ENCODE measurements at regions not wholly inside any gene's neighbourhood (a gene's known extent, or its start where the extent isn't known, plus 50 kb on each side); places are given as distances from the start of the nearest gene placed in this dataset.

DNA sequence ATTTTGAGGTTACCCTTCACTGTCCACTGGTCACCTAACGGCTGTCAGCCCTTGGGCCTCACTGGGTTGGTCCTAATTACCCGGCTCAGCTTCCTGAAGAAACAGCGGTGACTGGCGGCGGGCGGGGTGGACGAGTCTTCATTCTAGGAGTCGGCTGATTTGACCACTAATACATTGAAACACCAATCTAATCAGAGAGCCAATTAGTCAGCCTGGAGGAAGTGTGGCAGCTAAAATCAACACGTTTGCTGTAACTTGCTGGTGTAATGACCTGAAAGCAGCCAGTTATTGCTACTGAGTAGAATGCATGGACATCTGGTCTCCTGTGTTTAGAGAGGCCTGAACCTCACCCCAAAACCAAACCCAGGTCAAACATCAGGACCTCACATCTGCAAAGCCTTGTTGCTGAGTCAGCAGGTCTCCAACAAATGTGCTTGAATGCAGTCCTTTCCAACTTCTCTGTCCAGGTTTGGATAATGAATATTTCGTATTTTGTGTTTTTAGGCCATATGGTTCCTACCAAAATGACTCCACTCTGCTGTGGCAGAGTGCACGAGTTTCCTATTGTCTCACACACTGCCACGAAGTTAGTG lies 496.4 kb downstream of the BRD1 start:
- DNase-seq: no peak

- DNase-seq: no peak
These were observed 497.1 kb downstream of the BRD1 start for GRCh38 chr22:49330421-49331222.

DNA sequence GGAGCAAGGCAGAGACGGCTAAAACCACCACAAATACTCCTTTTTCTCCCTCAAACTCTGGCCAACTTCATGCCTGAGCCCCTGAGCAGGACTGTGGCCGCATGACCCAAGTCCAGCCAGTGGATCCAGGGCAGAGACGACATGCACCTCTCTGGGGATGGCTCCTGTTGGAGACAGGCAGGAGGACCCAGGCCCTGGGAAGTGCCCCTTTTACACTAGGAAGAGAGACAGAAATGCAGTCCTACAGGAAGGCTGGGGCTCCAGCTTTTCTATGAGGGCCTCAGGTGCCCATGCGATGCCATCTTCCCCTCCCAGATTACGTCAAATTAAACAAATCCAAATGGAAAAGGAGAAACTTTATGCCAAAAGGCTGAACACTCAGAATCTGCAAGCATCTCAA lies 498.0 kb downstream of the BRD1 start:
- DNase-seq: no peak

DNA sequence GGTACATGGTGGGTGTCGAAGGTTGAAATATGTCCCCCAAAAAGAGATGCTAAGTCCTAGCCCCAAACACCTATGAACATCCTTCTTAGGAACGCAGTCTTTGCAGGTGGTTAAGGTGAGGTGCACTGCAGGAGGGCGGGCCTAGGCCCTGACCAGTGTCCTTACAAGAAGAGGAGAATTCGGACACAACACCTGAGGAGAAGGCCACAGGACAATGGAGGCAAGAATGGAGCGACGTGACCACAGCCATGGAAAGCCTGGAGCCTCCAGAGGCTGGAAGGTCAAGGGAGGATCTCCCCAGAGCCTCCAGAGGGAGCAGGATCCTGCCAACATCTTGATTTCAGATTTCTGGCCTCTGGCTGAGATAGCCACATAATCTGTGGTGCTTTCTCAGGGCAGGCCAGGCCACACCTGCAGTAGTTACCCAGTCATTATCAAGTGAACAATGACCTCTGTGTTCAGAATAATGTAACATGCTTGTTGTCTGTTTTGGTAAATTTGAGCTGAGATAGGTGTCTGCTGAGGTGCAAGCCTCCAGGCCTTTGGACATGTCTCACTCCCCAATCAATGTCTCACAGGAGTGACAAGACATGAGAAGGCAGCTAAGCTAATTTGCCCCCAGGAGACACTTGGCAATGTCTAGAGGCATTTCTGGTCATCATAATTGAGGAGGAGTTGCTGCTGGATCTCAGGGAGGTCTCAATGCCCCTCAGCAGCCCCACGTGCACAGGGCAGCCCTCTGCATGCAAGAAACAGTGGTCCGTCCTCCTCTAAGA lies 498.9 kb downstream of the BRD1 start:
- no peak for DNase-seq

GRCh38 chr22:49328118-49328475 lies 499.6 kb downstream of the BRD1 start:
- no peak for DNase-seq

- DNase-seq: no peak
These were observed 500.1 kb downstream of the BRD1 start for GRCh38 chr22:49327411-49328117.

DNA sequence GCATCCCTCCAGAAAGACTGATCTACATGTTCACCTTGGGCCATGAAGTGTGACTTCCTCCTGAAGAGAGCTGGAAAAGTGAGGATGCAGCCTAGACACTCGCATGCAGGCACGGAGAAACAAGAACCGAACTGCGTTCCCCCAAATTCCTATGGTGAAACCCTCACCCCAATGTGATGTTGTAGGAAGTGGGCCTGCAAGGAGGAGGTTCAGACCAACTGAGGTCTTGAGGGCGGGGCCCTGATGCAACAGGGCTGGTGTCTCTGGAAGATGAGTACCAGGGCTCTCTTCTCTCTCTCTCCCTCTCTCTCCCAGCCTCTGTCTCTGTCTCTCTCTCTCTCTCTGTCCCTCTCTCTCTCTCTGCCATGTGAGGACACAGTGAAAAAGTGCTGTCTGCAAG lies 501.1 kb downstream of the BRD1 start:
- no peak for DNase-seq

DNA sequence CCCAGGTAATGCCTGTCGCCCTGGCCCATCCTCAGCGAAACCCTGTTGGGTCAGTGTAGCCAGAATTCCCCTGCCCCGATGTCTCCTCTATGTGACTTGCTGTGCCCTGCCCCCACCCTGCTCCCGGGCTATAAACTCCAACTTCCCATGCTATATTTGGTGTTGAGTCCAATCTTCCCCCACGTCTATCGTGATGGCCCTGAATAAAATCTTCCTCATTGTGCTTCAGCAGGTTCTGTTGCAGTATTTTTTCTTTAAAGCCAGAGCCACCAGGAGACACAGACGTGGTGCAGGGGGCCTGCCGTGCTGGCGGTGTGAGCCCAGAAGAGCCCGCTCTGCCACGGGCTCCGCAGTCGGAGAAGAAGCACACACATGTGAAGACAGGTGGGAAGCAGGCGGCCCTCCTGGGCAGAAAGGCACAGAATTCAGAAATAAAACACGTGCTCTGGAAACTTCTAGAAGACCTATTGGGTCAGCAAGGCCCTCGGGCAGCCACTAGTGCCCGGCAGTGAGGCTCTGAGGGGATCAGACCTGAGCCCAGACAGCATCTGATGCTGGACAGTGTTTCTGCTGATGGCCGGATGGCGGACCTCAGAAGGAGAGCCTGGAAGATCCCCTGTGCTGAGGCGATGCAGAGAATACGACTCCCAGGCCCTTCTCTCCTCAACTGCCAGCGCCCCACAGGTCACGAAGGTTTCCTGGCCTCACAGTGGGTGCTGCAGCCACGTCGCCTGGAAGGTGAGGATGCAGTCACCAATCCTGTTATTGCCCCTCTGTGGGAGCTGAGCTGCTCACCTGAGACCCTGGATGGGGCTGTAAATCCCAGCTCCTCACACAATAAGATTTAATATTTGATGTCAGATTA lies 501.9 kb downstream of the BRD1 start:
- no peak for DNase-seq

DNA sequence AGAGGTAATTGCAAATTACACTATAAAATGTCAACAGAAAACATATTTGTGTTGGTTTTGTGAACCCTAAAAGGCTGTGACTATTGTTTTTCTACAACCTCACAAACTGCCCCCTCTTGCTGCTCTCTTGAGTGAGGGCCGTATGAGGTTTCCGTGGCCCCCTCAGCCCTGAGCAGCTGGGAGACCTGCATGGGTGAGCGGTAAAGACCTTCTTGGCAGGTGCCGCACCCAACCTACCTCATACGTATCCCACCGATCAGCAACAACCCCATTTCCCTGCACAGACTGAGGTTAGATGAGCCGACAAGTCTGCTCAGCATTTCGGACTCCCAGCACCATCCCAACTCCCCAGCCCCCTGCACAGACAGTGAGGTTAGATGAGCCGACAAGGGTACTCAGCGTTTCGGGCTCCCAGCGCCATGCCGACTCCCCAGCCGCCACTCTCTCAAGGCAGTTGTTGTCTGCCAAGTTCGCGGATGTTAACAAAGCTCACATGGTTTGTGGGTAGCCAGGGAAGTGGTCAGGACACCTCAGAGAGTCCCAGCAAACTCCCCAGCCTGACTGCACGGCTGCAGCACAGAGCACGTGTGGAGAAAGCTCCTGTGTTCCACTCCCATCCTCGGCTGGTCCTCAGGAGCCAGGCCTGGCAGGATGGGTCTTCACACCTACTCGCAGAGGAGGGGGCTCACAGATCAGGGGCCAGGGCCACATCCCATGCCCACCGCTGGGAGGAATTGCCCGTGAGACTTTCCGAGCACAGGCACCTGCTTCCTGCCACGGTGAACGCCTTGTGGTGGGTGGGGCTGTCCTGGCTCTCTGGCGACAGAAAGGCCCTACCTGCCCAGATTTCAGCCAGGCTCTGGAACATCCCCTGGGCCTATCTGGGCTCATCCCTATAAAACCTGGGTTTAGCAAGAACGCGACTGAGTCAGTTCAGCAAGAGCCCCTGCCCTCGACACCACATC lies 502.9 kb downstream of the BRD1 start:
- DNase-seq: no peak

- no peak for DNase-seq
These were observed 503.8 kb downstream of the BRD1 start for GRCh38 chr22:49323751-49324415.

DNA sequence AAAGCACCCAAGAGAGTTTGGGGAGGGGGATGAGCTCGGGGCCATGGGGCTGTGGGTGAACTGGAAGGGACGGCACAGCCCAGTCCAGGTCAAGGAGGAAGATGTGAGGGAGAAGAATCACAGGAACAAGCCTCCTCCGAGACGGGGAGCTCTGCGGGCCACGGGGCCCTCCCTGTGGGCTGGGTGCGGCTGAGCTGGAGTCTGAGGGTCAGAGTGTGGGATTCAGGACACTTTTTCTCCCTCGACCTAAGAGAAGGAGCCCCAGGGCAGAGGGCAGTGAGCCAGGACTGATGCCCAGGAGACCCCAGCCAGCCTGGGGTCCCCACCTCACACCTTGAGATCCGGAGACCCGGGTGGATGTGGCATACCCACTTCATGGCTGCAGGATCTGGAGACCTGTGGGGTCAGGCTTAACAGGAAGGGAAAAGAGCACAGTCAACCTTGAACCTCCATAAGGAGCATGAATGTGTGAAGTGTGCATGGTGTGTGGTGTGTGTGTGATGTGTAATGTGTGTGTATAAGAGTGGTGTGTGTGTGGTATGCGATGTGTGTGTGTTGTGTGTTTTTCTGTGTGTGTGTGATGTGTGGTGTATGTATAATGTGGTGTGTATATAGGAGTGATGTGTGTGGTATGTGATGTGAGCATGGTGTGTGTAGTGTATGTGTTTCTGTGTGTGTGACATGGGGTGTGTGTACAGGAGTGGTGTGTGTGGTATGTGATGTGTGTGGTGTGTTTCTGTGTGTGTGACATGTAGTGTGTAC lies 504.6 kb downstream of the BRD1 start:
- no peak for DNase-seq

- no peak for DNase-seq
These were observed 505.4 kb downstream of the BRD1 start for GRCh38 chr22:49322231-49322630.

DNA sequence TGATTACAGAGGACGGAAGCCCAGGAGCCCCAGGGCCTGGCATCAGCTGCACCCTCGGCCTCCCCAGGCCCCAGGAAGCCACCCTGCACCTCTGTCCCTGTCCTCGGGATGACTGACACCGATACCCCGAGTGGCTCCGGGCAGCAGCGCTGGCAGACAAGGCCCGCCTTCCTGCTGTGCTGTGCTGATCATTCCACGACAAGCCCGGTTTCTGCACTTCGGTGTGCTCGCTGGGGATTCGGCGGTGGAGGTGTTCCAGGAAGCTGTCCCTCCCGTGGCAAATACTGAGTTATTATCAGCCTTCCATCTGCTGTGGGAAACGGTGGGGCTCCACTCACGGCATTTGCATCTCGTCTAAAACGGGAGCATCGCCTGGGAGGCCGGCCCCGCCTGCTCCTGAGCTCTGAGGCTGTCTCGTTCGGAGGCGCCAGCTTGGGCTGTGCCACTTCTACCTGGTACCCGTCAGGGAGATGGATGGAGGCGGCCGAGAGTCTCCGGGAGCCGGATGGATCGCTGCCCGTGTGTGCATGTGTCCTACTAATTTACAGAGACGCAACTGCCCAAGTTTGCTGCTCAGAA lies 506.1 kb downstream of the BRD1 start:
- DNase-seq: no peak

DNA sequence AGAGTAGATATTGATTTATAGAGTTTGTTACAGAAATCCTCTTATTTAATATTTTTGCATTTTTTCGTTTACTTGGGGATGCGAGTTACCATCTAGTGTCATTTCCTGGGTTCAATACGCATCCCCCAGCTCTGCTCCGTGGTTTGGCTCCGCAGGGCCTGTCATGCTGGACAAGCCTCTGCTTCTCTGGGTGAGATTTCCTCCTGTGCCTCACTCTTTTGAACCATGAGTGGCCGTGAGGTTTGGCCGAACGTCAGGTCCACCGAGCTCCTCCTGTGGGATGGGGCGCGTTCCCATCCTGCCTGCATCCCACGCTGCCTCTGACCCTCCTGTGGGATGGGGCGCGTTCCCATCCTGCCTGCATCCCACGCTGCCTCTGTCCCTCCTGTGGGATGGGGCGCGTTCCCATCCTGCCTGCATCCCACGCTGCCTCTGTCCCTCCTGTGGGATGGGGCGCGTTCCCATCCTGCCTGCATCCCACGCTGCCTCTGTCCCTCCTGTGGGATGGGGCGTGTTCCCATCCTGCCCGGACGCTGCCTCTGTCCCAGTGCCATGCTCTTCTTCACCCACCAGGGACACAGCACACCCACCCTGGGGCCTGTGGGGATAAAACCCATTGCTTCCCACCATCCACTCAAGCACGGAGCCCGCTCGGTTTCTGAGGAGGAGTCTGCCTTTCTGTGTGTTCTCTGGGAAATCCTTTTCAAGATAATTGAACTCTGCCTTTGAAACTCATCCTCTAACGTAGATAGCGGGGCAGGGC lies 506.8 kb downstream of the BRD1 start:
- DNase-seq: no peak

DNA sequence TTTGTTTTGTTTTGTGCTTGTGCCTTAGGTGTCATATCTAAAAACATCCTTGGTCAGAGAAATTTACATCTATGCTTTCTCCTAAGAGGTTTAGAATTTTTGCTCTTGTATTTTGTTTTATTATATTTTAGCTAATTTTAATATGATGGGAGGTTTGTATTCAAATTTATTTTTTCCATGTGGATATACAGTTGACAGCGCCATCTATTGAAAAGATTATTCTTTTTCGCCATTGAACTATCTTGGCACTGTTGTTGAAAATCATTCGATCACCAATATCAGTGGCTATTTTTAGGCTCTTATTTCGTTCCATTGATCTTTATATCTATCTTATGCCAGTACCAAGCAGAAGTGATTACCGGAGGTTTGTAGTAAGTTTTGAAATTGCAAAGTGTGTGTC lies 510.3 kb downstream of the BRD1 start:
- no peak for DNase-seq

DNA sequence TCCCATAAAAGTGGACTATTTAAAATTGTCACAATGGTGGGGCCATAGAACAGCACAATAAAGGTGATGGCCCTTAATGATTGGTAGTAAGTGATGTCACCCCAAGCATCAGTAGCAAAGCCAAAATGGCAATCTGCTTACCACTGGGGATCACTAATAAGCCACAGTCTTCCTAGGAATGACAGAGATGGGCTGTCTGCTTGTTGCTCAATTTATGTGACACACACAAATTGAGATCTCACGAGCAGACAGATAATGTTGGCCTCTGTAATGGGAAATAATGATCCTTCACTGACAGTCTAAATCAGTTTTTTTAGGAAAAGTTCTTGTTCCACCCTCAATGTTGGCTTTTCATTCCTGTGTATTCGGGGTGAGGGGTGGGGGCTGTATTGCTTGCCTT lies 515.1 kb downstream of the BRD1 start:
- no peak for DNase-seq

GRCh38 chr22:49310354-49310753 lies 517.3 kb downstream of the BRD1 start:
- no peak for DNase-seq

DNA sequence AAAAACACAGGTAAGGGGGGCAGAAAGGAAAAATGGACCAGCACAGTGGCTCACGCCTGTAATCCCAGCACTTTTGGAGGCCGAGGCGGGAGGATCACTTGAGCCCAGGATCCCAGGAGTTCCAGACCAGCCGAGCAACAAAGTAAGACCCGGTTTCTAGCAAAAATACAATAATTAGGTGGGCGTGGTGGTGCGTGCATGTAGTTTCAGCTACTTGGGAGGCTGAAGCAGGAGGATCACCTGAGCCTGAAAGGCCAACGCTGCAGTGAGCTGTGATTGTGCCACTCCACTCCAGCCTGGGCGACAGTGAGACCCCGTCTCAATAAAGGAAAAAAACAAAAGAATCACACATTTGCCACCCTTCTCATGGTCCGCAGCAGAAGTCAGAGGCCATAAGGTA lies 519.4 kb downstream of the BRD1 start:
- no peak for DNase-seq

DNA sequence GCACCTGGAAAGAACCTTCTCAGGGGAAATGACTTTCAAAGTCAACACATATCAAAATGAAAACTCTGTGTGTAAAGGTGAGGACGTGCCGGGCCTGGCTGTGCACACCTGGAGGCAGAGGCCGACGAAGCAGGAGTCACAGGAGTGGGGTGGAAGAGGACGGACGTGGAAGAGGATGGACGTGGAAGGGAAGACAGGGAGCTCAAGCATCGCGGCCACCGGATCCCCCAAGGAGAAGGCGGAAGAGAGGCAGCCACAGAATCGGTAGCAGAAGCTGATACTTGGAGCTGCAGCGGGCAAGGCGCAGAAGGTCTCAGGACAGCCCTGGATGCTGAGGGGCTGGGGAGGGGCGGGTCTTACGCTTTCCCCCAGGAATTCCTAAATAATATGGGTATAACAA lies 519.8 kb downstream of the BRD1 start:
- DNase-seq: no peak
